ENCODE measurements at regions not wholly inside any gene's neighbourhood (a gene's known extent, or its start where the extent isn't known, plus 50 kb on each side); places are given as distances from the start of the nearest gene placed in this dataset.

DNA sequence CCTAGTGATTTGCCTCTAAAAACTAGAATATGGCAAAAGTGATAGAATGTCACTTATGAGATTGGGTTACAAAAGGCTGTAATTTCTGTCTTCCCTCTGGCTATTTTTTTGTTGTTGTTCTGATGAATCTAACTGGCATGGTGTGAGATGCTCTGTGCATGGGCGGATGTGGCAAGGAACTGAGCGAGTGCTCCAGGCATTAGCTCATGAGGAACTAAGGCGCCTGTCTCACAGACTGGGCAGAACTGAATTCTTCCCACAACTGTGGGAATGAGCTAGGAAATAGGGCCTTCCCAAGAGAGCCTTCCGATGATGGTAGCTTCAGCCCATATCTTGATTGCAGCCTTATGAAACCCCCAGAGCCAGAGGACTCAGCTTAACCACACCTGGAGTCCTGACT lies 222.5 kb downstream of the NR2F2 start:
- ChIA-PET CTCF (ENCODE audit: low intra/inter-chr PET ratio) (no interaction called here), POLR2A (interaction anchor here (0.9 kb wide), 1 partner anchor 435 kb away, joined by 3 read pairs; no protein-coding TSS in a partner anchor)
- Histone ChIP-seq H2AFZ (ENCODE audit: low read depth, low read length) (no peak overlapping the region), H3K9me3 (replicated peaks; ENCODE audit: control insufficient read depth, insufficient read depth, low read depth, low read length) (no peaks in the 10 kb centered on the region), H3K36me3 (ENCODE audit: control insufficient read depth, insufficient read depth, low read length) (no peaks in the 10 kb centered on the region), H3K27ac (ENCODE audit: extremely low read depth, low read depth, low read length) (no peak overlapping the region), H3K9me1 (ENCODE audit: control insufficient read depth, insufficient read depth, low read length) (no peaks in the 10 kb centered on the region), H3K9ac (ENCODE audit: insufficient read depth in 1 of 2, low read depth in 2 of 2, low read length in 2 of 2) (no peak overlapping the region), H4K20me1 (replicated peaks; ENCODE audit: control insufficient read depth, insufficient read depth, low read length) (no peaks in the 10 kb centered on the region), H3K4me2 (ENCODE audit: insufficient read depth, low read length) (no peak overlapping the region), H3K4me3 (no peak overlapping the region), H3K27me3 (ENCODE audit: control insufficient read depth in 2 of 2, insufficient read depth in 2 of 2, low read length in 2 of 2) (peaks cover 0 to 4% of the 10 kb centered on the region in 2 experiments; a peak in 1 of 5 replicates), H3K79me2 (ENCODE audit: control insufficient read depth, insufficient read depth, low read length) (no peaks in the 10 kb centered on the region), H3K4me1 (replicated peaks in 1 of 2; ENCODE audit: control insufficient read depth in 2 of 2, insufficient read depth in 2 of 2, low read length in 2 of 2) (no peaks in the 10 kb centered on the region)
- in situ Hi-C loops (cut with MboI) = no loop called here
- FAIRE-seq (no peak), ATAC-seq (no peak), DNase-seq (ENCODE audit: extremely low read depth in 1 of 4, low spot score in 3 of 4) (no peak)
- no TSS peak for BruUV-seq (replicated peaks)
- no peak for TF ChIP-seq ZNF282 (CRISPR knock-in tag; IDR thresholded peaks at IDR 0.05)
- no peak for TF ChIP-seq CHD2 (IDR thresholded peaks at IDR 0.05; ENCODE audit: low read depth, low read length)
- TF ChIP-seq RAD21 (CRISPR knock-in tag; conservative IDR thresholded peaks at IDR 0.05 in 1 of 2, IDR thresholded peaks at IDR 0.05 in 1 of 2) = no peak
- no peak for TF ChIP-seq ZSCAN32 (CRISPR knock-in tag; IDR thresholded peaks at IDR 0.05)
- no peak for TF ChIP-seq KDM4B (IDR thresholded peaks at IDR 0.05; ENCODE audit: borderline replicate concordance in 2 of 2, low read depth in 1 of 2)
- no peak for TF ChIP-seq LEF1 (IDR thresholded peaks at IDR 0.05)
- no peak for TF ChIP-seq RUNX1 (IDR thresholded peaks at IDR 0.05; ENCODE audit: low read depth)
- no peak for TF ChIP-seq ZKSCAN8 (CRISPR knock-in tag; IDR thresholded peaks at IDR 0.05)
- no peak for TF ChIP-seq NFE2L1 (tag; IDR thresholded peaks at IDR 0.05; ENCODE audit: borderline replicate concordance, low read depth)
- no peak for TF ChIP-seq ZNF449 (CRISPR knock-in tag; IDR thresholded peaks at IDR 0.05)
- no peak for TF ChIP-seq CBFB (CRISPR knock-in tag; IDR thresholded peaks at IDR 0.05)
- TF ChIP-seq ZNF445 (CRISPR knock-in tag; IDR thresholded peaks at IDR 0.05; ENCODE audit: low read depth) = no peak
- TF ChIP-seq PHB2 (IDR thresholded peaks at IDR 0.05; ENCODE audit: low read depth) = no peak
- TF ChIP-seq ZNF184 (CRISPR knock-in tag; IDR thresholded peaks at IDR 0.05) = no peak
- 5% methylated on average over 4 of the region's 4 CpGs for WGBS (ENCODE audit: insufficient coverage, low coverage, missing lambda C conversion rate)
- intact Hi-C loops (cut with micrococcal nuclease) = no loop called here

Measured in K562 (cell line).